Suprapubic skin (tissue), 4 donors: ENCODE measurements at regions not wholly inside any gene's neighbourhood (a gene's known extent, or its start where the extent isn't known, plus 50 kb on each side); places are given as distances from the start of the nearest gene placed in this dataset.

Experiments used
- DNase-seq, 2 donors: peaks; one replicate each; pipeline ENCODE4 v3.0.0-alpha.2; 2019; ENCODE audit warnings: low spot score in 2 of 2
- H3K27ac ChIP-seq: fragments of 200-600 bp; sonication (generic); one replicate; pipeline ENCODE4 v1.5.1; 2019
- H3K27me3 ChIP-seq: fragments of 200-600 bp; sonication (generic); one replicate; pipeline ENCODE4 v1.5.1; 2019
- H3K36me3 ChIP-seq: fragments of 200-600 bp; sonication (generic); one replicate; pipeline ENCODE4 v1.5.1; 2019
- H3K4me1 ChIP-seq: fragments of 200-600 bp; sonication (generic); one replicate; pipeline ENCODE4 v1.5.1; 2019
- H3K4me3 ChIP-seq: fragments of 200-600 bp; sonication (generic); one replicate; pipeline ENCODE4 v1.5.1; 2019; ENCODE audit warnings: mild to moderate bottlenecking
- H3K9me3 ChIP-seq: fragments of 200-600 bp; sonication (generic); one replicate; pipeline ENCODE4 v1.5.1; 2019
- CTCF ChIP-seq, 2 donors: fragments of 200-600 bp in 1 of 2; fragments of 450-650 bp in 1 of 2; sonication (generic) in 1 of 2; IDR thresholded peaks; one replicate each; pipeline ENCODE4 v1.5.1; 2016 to 2019; ENCODE audit warnings: antibody characterized with exemption in 2 of 2, mild to moderate bottlenecking in 1 of 2, moderate library complexity in 1 of 2
- EP300 ChIP-seq: sonication (generic); formaldehyde crosslinking; IDR thresholded peaks from one replicate; pipeline ENCODE4 v1.6.1; 2017; ENCODE audit warnings: antibody characterized with exemption
- POLR2A ChIP-seq, 2 donors: fragments of 450-650 bp; IDR thresholded peaks; one replicate each; pipeline ENCODE4 v1.6.1; 2017; ENCODE audit warnings: antibody characterized with exemption in 2 of 2, mild to moderate bottlenecking in 2 of 2, moderate library complexity in 2 of 2
- POLR2AphosphoS5 ChIP-seq, 3 donors: sonication (generic); formaldehyde crosslinking; IDR thresholded peaks; one replicate each; pipeline ENCODE4 v1.6.1; 2017; ENCODE audit warnings: antibody characterized with exemption in 3 of 3
- WGBS: methylation state at CpG from one replicate; pipeline ENCODE4 v1.1.5; 2018; 5-methylcytosine and 5-hydroxymethylcytosine counted together

GRCh38 chrX:45755703-45756102 is 555.0 kb upstream of the DIPK2B start:
- DNase-seq: no peak
- WGBS: 50% methylated on average over 2 of the region's 2 CpGs
- Histone ChIP-seq H3K9me3 (no peaks in the 10 kb centered on the region), H3K4me3 (no peak overlapping the region), H3K27ac (no peak overlapping the region), H3K4me1 (peaks cover 12% of the 10 kb centered on the region), H3K27me3 (no peaks in the 10 kb centered on the region), H3K36me3 (no peaks in the 10 kb centered on the region)
- no peak for TF ChIP-seq EP300

GRCh38 chrX:45751156-45751555 is 550.5 kb upstream of the DIPK2B start:
- H3K27ac ChIP-seq: no peak overlapping the region
- TF ChIP-seq CTCF (IDR thresholded peaks at IDR 0.05) (no peak), POLR2A (IDR thresholded peaks at IDR 0.05) (no peak), POLR2AphosphoS5 (IDR thresholded peaks at IDR 0.05) (no peak), EP300 (no peak)
- 29% methylated on average over 3 of the region's 3 CpGs for WGBS
- no peak overlapping the region for H3K4me3 ChIP-seq
- H3K36me3 ChIP-seq: no peaks in the 10 kb centered on the region
- no peaks in the 10 kb centered on the region for H3K27me3 ChIP-seq
- H3K9me3 ChIP-seq: no peaks in the 10 kb centered on the region
- peaks cover 20% of the 10 kb centered on the region for H3K4me1 ChIP-seq
- DNase-seq: no peak

GRCh38 chrX:45750639-45751038 is 550.0 kb upstream of the DIPK2B start:
- Histone ChIP-seq H3K27ac (peak overlapping the region; percentile 1), H3K36me3 (no peaks in the 10 kb centered on the region), H3K4me1 (peaks cover 20% of the 10 kb centered on the region), H3K27me3 (no peaks in the 10 kb centered on the region), H3K9me3 (no peaks in the 10 kb centered on the region), H3K4me3 (no peak overlapping the region)
- DNase-seq: no peak
- no peak for TF ChIP-seq POLR2AphosphoS5 (IDR thresholded peaks at IDR 0.05)
- no peak for TF ChIP-seq CTCF (IDR thresholded peaks at IDR 0.05)
- TF ChIP-seq POLR2A (IDR thresholded peaks at IDR 0.05): no peak
- no peak for TF ChIP-seq EP300
- WGBS: 54% methylated on average over 5 of the region's 5 CpGs

GRCh38 chrX:45749375-45749774 is 548.7 kb upstream of the DIPK2B start:
- 63% methylated on average over 4 of the region's 4 CpGs for WGBS
- Histone ChIP-seq H3K27ac (no peak overlapping the region), H3K27me3 (no peaks in the 10 kb centered on the region), H3K36me3 (no peaks in the 10 kb centered on the region), H3K4me1 (peaks cover 20% of the 10 kb centered on the region), H3K9me3 (no peaks in the 10 kb centered on the region), H3K4me3 (no peak overlapping the region)
- DNase-seq: no peak
- TF ChIP-seq EP300 (no peak), POLR2A (IDR thresholded peaks at IDR 0.05) (no peak), CTCF (IDR thresholded peaks at IDR 0.05) (no peak), POLR2AphosphoS5 (IDR thresholded peaks at IDR 0.05) (no peak)

GRCh38 chrX:45748369-45748774 is 547.7 kb upstream of the DIPK2B start:
- peaks cover 20% of the 10 kb centered on the region for H3K4me1 ChIP-seq
- no peaks in the 10 kb centered on the region for H3K9me3 ChIP-seq
- no peaks in the 10 kb centered on the region for H3K27me3 ChIP-seq
- no peaks in the 10 kb centered on the region for H3K36me3 ChIP-seq
- TF ChIP-seq EP300 (no peak), POLR2AphosphoS5 (IDR thresholded peaks at IDR 0.05) (no peak), CTCF (IDR thresholded peaks at IDR 0.05) (no peak), POLR2A (IDR thresholded peaks at IDR 0.05) (no peak)
- WGBS: 83% methylated on average over 1 of the region's 1 CpG
- no peak overlapping the region for H3K27ac ChIP-seq
- DNase-seq: no peak
- H3K4me3 ChIP-seq: no peak overlapping the region

- Histone ChIP-seq H3K4me1 (peaks cover 20% of the 10 kb centered on the region), H3K4me3 (no peak overlapping the region), H3K27ac (no peak overlapping the region), H3K27me3 (no peaks in the 10 kb centered on the region), H3K9me3 (no peaks in the 10 kb centered on the region), H3K36me3 (no peaks in the 10 kb centered on the region)
- TF ChIP-seq POLR2AphosphoS5 (IDR thresholded peaks at IDR 0.05) (no peak), CTCF (IDR thresholded peaks at IDR 0.05) (no peak), EP300 (no peak), POLR2A (IDR thresholded peaks at IDR 0.05) (no peak)
- DNase-seq: no peak
- WGBS: 57% methylated on average over 4 of the region's 4 CpGs
These were observed 547.2 kb upstream of the DIPK2B start for GRCh38 chrX:45747905-45748304.
